Gastroesophageal sphincter (tissue), 3 donors: ENCODE measurements at regions not wholly inside any gene's neighbourhood (a gene's known extent, or its start where the extent isn't known, plus 50 kb on each side); places are given as distances from the start of the nearest gene placed in this dataset.

Source experiments
- POLR2A ChIP-seq, 2 donors: fragments of 450-650 bp; IDR thresholded peaks; one replicate each; pipeline ENCODE4 v1.6.1; 2017; ENCODE audit warnings: antibody characterized with exemption in 2 of 2, mild to moderate bottlenecking in 2 of 2, moderate library complexity in 1 of 2
- POLR2AphosphoS5 ChIP-seq: sonication (generic); formaldehyde crosslinking; IDR thresholded peaks from one replicate; pipeline ENCODE4 v1.6.1; 2017; ENCODE audit warnings: antibody characterized with exemption
- TF ChIP-seq, protein P1 (sequence below), 4 experiments: fragments of 200-600 bp in 2 of 4; fragments of 450-650 bp in 2 of 4; sonication (generic) in 1 of 4; IDR thresholded peaks; one replicate each; pipeline ENCODE4 v1.5.1; 2017 to 2019; ENCODE audit warnings: antibody characterized with exemption in 4 of 4, mild to moderate bottlenecking in 2 of 4, moderate library complexity in 2 of 4

GRCh38 chr2:67260343-67261277, 136.5 kb upstream of the ETAA1 start:
- TF ChIP-seq POLR2A (IDR thresholded peaks at IDR 0.05), result no peak
- TF ChIP-seq, protein P1, sequence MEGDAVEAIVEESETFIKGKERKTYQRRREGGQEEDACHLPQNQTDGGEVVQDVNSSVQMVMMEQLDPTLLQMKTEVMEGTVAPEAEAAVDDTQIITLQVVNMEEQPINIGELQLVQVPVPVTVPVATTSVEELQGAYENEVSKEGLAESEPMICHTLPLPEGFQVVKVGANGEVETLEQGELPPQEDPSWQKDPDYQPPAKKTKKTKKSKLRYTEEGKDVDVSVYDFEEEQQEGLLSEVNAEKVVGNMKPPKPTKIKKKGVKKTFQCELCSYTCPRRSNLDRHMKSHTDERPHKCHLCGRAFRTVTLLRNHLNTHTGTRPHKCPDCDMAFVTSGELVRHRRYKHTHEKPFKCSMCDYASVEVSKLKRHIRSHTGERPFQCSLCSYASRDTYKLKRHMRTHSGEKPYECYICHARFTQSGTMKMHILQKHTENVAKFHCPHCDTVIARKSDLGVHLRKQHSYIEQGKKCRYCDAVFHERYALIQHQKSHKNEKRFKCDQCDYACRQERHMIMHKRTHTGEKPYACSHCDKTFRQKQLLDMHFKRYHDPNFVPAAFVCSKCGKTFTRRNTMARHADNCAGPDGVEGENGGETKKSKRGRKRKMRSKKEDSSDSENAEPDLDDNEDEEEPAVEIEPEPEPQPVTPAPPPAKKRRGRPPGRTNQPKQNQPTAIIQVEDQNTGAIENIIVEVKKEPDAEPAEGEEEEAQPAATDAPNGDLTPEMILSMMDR (IDR thresholded peaks at IDR 0.05), result no peak
- TF ChIP-seq POLR2AphosphoS5, result peak; percentile 95
